GM12872 (cell line): ENCODE measurements at regions not wholly inside any gene's neighbourhood (a gene's known extent, or its start where the extent isn't known, plus 50 kb on each side); places are given as distances from the start of the nearest gene placed in this dataset.

Source experiments
- TF ChIP-seq, protein P1 (sequence below): IDR thresholded peaks from 3 replicates; pipeline ENCODE4 v1.5.1; 2011; ENCODE audit warnings: low read depth, mild to moderate bottlenecking, low read length, moderate library complexity; ENCODE audit not compliant: insufficient read depth

GRCh38 chr20:7301807-7302206, 534.3 kb downstream of the BMP2 start:
- TF ChIP-seq, protein P1, sequence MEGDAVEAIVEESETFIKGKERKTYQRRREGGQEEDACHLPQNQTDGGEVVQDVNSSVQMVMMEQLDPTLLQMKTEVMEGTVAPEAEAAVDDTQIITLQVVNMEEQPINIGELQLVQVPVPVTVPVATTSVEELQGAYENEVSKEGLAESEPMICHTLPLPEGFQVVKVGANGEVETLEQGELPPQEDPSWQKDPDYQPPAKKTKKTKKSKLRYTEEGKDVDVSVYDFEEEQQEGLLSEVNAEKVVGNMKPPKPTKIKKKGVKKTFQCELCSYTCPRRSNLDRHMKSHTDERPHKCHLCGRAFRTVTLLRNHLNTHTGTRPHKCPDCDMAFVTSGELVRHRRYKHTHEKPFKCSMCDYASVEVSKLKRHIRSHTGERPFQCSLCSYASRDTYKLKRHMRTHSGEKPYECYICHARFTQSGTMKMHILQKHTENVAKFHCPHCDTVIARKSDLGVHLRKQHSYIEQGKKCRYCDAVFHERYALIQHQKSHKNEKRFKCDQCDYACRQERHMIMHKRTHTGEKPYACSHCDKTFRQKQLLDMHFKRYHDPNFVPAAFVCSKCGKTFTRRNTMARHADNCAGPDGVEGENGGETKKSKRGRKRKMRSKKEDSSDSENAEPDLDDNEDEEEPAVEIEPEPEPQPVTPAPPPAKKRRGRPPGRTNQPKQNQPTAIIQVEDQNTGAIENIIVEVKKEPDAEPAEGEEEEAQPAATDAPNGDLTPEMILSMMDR: no peak

GRCh38 chr20:7302250-7302649, 534.8 kb downstream of the BMP2 start:
- TF ChIP-seq, protein P1: no peak

DNA sequence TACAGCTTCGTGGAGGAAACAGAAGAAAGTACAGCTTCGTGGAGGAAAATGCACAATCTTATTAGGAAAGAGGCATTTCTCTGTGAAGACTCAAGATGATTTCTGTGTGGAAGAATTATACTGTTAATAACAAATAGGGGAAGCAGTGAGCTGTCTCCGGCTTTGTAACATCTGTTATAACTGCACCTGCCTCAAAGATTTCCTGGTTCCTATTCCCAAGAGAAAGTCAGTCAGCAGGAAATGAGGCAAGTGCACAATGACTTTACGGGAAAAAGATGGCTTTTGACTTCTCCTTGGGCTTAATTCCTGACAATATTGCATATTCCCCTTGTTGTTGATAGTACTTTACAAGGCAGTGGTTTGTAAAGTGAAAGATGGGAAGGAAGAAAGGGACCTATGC, 538.5 kb downstream of the BMP2 start:
- TF ChIP-seq, protein P1: no peak

DNA sequence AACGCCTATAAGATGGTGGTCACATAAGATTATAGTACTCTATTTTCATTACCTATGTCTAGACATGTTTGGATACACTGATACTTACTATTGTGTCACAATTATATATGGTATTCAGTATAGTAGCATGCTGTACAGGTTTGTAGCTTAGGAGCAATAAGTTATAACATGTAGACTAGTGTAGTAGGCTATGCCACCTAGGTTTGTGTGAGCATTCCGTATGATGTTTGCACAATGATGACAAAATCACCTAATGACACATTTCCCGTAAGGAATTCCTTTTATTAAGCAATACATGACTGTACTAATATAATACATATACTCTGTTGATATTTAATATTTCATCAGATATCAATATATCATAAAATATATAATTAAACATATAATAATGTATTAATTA, 540.7 kb downstream of the BMP2 start:
- TF ChIP-seq, protein P1: no peak

DNA sequence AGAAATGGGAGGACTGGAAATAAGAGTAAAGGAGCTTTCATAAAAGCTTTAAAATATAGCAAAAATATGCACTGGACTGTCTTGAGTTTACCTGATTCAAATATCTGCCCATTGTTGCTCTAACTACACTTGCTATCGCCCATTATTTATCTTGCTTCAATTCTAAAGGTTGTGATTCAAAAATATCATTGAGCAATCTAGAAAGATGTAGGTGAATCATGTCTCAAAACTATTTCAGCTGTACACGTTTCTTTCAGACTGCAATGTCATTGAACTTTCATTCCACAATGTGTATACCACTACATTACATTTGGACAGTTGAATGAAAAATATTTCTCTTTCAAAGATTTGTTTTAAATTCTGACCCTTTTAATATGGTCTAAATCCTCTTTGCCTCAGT, 545.6 kb downstream of the BMP2 start:
- TF ChIP-seq, protein P1: no peak

DNA sequence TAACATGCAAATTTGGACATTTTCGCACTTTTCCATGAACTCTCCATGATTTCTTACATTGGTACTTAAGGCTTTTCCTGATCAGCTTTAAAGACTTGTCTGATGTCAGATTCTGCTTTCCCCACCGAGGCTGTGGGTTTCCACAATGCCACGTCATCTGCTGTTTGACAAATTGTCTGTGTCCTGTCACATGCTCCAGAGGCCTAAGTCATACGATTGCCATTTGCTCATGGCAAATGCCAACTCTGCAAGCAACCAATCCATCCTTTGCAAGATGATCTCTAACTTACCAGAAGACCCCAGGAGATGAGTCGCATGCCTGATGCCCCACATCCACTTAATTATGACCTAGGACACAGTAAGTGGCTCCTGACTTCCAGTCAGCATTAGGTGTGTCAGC, 556.5 kb downstream of the BMP2 start:
- TF ChIP-seq, protein P1: no peak

DNA sequence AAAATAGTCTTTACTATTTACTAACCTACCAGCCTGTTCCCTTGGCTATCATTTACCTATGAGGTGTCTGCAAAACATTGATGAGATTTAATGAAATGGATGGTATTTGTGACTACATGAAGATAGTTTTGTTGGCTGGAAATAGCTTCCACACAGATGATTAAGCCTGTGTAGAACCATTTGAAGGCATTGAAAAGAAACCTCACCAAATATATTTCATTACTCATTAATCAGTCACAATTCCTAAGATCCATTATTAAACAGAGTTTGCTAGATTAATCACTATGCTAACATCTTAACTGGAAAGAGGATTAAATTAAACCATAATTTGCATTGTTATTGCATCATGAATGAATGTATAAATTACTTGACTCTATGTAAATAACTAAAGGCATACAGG, 560.3 kb downstream of the BMP2 start:
- TF ChIP-seq, protein P1: no peak

DNA sequence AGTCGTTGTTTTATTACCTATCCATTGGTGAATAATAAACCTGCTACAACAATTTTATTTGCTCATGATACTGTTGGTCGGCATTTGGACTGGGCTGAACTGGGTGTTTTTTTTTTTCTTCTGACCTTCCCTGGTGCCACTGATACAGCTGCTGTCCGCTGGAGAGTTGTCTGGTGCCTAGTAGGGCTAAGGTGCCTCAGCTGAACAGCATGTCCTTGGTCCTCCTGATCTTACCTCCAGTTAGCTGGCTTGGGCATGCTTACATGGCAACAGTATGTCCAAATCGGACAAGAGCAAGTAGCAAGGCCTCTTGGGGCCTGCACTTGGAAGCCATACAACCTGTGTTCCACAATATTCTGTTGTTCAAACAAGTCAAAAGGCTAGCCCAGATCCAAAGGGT, 563.4 kb downstream of the BMP2 start:
- TF ChIP-seq, protein P1: no peak
